Right atrium auricular region (tissue), 2 donors: ENCODE measurements at regions not wholly inside any gene's neighbourhood (a gene's known extent, or its start where the extent isn't known, plus 50 kb on each side); places are given as distances from the start of the nearest gene placed in this dataset.

Experiments
- DNase-seq: peaks from one replicate; pipeline ENCODE4 v3.0.0-alpha.2; 2019; ENCODE audit warnings: low spot score
- H3K27ac ChIP-seq, 2 donors: fragments of 200-600 bp; sonication (generic); 1 replicate in 1 of 2; 2 replicates in 1 of 2; pipeline ENCODE4 v1.5.1; 2016 to 2019
- H3K27me3 ChIP-seq, 2 donors: fragments of 200-600 bp; sonication (generic); one replicate each; pipeline versions ENCODE4 v1.5.1 to v1.6.0; 2017 to 2019
- H3K36me3 ChIP-seq: fragments of 200-600 bp; sonication (generic); one replicate; pipeline ENCODE4 v1.5.1; 2016
- H3K4me1 ChIP-seq, 2 donors: fragments of 200-600 bp; sonication (generic); one replicate each; pipeline versions ENCODE4 v1.5.1 to v1.6.0; 2017 to 2019
- H3K4me3 ChIP-seq, 2 donors: fragments of 200-600 bp; sonication (generic); 1 replicate in 1 of 2; 2 replicates in 1 of 2; pipeline ENCODE4 v1.5.1; 2017 to 2019; ENCODE audit warnings: mild to moderate bottlenecking in 1 of 2, moderate library complexity in 1 of 2
- H3K9me3 ChIP-seq, 2 donors: fragments of 200-600 bp; sonication (generic); one replicate each; pipeline ENCODE4 v1.5.1; 2019
- TF ChIP-seq, protein P1 (sequence below), 2 donors: fragments of 200-600 bp; sonication (generic); IDR thresholded peaks; one replicate each; pipeline ENCODE4 v1.5.1; 2019; ENCODE audit warnings: antibody characterized with exemption in 2 of 2

DNA sequence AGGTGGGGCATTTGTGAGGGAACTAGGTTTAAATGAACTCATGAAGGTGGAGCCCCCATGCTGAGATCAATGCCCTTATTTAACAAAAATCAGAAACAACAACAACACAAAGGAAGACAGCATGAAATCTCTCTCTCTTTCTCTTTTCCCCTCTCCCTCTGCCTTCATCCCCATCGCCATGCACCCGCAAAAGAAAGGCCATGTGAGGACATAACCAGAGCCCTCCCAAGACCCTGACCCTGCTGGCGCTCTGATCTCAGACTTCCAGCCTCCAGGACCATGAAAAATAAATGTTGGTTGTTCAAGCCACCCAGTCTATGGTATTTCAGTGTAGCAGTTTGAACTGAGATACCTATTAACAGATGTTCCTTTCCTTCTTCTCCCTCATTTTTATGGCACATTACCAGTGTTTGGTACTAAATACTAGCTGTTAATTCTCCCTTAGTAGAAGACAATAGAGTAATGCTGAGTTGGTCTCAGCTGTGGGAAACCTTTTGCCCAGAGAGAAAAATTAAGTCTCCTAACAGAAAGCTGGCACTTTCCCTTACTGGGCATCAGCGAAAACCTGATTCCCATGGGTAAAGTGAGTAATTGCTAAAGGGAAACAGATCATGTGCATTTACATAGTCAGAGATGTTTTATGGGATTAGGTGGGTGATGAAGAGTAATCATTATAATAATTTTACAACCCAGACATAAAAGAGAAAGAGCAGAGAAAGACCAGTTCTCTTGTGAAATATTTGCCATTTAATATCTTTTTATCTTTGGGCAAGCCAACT, 264.0 kb upstream of the PLEKHG7 start:
- Histone ChIP-seq H3K4me1 (peaks cover 0 to 9% of the 10 kb centered on the region in 2 donors), H3K36me3 (no peaks in the 10 kb centered on the region), H3K9me3 (no peaks in the 10 kb centered on the region), H3K27me3 (no peaks in the 10 kb centered on the region), H3K27ac (no peak overlapping the region), H3K4me3 (no peak overlapping the region)
- TF ChIP-seq, protein P1, sequence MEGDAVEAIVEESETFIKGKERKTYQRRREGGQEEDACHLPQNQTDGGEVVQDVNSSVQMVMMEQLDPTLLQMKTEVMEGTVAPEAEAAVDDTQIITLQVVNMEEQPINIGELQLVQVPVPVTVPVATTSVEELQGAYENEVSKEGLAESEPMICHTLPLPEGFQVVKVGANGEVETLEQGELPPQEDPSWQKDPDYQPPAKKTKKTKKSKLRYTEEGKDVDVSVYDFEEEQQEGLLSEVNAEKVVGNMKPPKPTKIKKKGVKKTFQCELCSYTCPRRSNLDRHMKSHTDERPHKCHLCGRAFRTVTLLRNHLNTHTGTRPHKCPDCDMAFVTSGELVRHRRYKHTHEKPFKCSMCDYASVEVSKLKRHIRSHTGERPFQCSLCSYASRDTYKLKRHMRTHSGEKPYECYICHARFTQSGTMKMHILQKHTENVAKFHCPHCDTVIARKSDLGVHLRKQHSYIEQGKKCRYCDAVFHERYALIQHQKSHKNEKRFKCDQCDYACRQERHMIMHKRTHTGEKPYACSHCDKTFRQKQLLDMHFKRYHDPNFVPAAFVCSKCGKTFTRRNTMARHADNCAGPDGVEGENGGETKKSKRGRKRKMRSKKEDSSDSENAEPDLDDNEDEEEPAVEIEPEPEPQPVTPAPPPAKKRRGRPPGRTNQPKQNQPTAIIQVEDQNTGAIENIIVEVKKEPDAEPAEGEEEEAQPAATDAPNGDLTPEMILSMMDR (IDR thresholded peaks at IDR 0.05): no peak
- DNase-seq: no peak

DNA sequence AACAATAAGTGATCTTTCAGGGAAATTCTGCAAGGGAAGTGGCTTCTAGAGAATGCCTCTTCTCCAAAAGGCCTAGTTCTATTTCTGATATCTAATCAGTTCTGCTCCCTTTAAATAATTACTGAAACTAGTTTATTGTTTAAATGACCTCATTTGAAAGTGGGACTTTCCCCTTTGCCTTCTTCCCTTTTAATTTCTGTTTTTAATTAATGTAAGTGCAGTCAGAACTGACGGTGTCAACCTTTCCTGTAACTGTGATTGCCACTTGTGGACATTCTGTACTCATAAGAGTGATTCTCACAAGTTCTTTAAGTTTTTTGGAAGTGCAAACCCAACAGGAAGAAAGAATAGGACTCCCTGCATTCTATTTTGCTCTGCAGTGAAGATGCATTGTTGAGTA, 265.3 kb upstream of the PLEKHG7 start:
- Histone ChIP-seq H3K9me3 (no peaks in the 10 kb centered on the region), H3K4me3 (no peak overlapping the region), H3K27ac (no peak overlapping the region), H3K36me3 (no peaks in the 10 kb centered on the region), H3K27me3 (no peaks in the 10 kb centered on the region), H3K4me1 (peaks cover 0 to 9% of the 10 kb centered on the region in 2 donors)
- DNase-seq: no peak
- TF ChIP-seq, protein P1 (IDR thresholded peaks at IDR 0.05): no peak

DNA sequence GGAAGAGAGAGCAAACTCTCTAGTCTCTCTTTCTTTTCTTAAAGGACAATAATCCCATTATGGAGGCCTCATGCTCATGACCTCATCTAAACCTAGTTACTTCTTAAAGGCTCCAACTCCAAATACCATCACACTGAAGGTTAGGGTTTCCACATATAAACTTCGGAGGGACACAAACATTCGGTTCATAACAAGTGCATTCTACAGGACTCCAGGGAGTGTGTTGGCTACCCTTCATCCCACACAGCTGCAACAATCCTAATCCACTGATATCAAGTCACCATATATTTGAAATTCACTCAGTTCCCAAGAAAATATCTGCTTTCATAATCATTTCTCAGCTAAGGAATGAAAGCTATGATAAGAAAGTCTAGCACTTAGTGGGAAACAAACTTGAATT, 265.9 kb upstream of the PLEKHG7 start:
- TF ChIP-seq, protein P1 (IDR thresholded peaks at IDR 0.05): no peak
- no peak overlapping the region for H3K27ac ChIP-seq
- no peaks in the 10 kb centered on the region for H3K27me3 ChIP-seq
- peaks cover 0 to 9% of the 10 kb centered on the region in 2 donors for H3K4me1 ChIP-seq
- no peak for DNase-seq
- no peak overlapping the region for H3K4me3 ChIP-seq
- no peaks in the 10 kb centered on the region for H3K36me3 ChIP-seq
- no peaks in the 10 kb centered on the region for H3K9me3 ChIP-seq

DNA sequence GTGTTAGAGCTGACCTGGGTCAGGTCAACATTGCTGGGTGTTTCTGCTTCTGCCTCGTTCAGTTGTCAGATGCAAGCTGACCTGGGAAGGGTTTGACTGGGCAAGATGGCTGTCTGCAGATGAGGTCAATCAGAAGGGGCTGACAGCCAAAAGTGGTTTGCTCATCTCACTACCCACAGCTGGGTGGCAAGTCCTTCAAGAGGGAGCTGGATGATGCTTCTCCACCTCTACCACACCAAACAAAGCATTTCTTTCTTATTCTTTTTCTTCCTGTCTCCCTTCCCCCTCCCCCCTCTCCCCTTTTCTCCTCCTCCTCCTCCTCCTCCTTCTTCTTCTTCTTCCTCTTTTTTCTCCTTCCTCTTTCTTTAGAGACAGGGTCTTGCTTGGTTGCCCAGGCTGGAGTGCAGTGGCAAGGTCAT, 268.2 kb upstream of the PLEKHG7 start:
- H3K9me3 ChIP-seq: peaks cover 0 to 3% of the 10 kb centered on the region in 2 donors

DNA sequence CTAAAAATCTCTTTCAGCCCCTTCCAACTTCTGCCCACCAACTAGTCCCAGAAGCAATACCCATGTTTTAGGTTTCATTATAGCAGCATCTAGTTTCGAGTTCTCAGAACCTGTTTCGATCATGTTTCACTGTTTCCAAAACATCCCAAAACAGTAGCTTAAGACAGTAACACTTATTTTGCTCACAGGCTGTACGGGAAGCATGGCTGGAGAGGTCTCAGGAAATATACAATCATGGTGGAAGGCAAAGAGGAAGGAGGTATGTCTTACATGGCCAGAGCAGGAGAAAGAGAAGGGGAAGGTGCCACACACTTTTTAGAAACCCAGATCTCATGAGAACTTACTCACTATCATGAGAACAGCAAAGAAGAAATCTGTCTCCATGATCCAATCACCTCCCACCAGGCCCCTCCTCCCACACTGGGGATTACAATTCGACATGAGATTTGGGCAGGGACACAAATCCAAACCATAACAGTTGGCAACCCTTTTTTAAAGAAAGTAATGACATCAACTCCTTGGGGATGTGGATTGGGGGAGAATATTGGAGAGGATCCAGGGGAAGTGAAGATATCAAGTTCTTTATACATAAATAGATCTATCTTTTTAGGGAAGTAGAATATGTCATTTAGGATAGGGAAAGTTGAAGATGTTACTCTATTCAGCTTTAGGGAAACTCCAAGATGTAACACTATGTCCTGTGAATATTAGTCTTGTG, 269.9 kb upstream of the PLEKHG7 start:
- H3K27me3 ChIP-seq: no peaks in the 10 kb centered on the region
- TF ChIP-seq, protein P1 (IDR thresholded peaks at IDR 0.05): no peak
- H3K4me3 ChIP-seq: no peak overlapping the region
- no peak overlapping the region for H3K27ac ChIP-seq
- no peaks in the 10 kb centered on the region for H3K4me1 ChIP-seq
- DNase-seq: no peak
- H3K36me3 ChIP-seq: no peaks in the 10 kb centered on the region
- H3K9me3 ChIP-seq: peaks cover 0 to 3% of the 10 kb centered on the region in 2 donors

More for the DNA sequence above, 268.2 kb upstream of the PLEKHG7 start:
- H3K4me1 ChIP-seq: peaks cover 0 to 4% of the 10 kb centered on the region in 2 donors
- H3K27ac ChIP-seq: no peak overlapping the region
- H3K36me3 ChIP-seq: no peaks in the 10 kb centered on the region
- TF ChIP-seq, protein P1 (IDR thresholded peaks at IDR 0.05): no peak
- no peak for DNase-seq
- no peaks in the 10 kb centered on the region for H3K27me3 ChIP-seq
- H3K4me3 ChIP-seq: no peak overlapping the region
